Cardiac fibroblast (primary cell): ENCODE measurements at regions not wholly inside any gene's neighbourhood (a gene's known extent, or its start where the extent isn't known, plus 50 kb on each side); places are given as distances from the start of the nearest gene placed in this dataset.
"Not testable (repeated sequence)": the region's sequence is repeated elsewhere in the genome, so short reads cannot be mapped to it uniquely, and the experiment has no call there.

Experiments used
- DNase-seq, 2 donors: peaks; one replicate each; pipeline versions ENCODE4 v3.0.0 to v3.0.0-alpha.2; 2010; ENCODE audit warnings: low read depth in 2 of 2
- H3K4me3 ChIP-seq, 2 donors: replicated peaks in 1 of 2; 1 replicate in 1 of 2; 2 replicates in 1 of 2; pipeline ENCODE4 v1.5.1; 2011; ENCODE audit warnings: low read depth in 2 of 2, low read length in 2 of 2, mild to moderate bottlenecking in 2 of 2, moderate library complexity in 1 of 2
- CTCF ChIP-seq: IDR thresholded peaks from one replicate; pipeline ENCODE4 v1.5.1; 2011; ENCODE audit warnings: low read depth, mild to moderate bottlenecking, low read length, inconsistent platforms

- TF ChIP-seq CTCF = no peak
- no peak overlapping the region for H3K4me3 ChIP-seq
- DNase-seq = peak in 1 of 2 donors; percentile 25
These were observed 142.9 kb upstream of the NR2F2 start for GRCh38 chr15:96187341-96188305.

- DNase-seq = no peak
- no peak overlapping the region for H3K4me3 ChIP-seq
- TF ChIP-seq CTCF = no peak
These were observed 132.8 kb upstream of the NR2F2 start for GRCh38 chr15:96197721-96198120.

- no peak overlapping the region for H3K4me3 ChIP-seq
- DNase-seq = no peak
- TF ChIP-seq CTCF = no peak
These were observed 131.4 kb upstream of the NR2F2 start for GRCh38 chr15:96199111-96199510.

- H3K4me3 ChIP-seq = no peak overlapping the region
- DNase-seq = no peak
- TF ChIP-seq CTCF = no peak
These were observed 130.0 kb upstream of the NR2F2 start for GRCh38 chr15:96200357-96200967.

GRCh38 chr15:96201696-96202095 lies 128.8 kb upstream of the NR2F2 start:
- no peak for TF ChIP-seq CTCF
- DNase-seq = no peak
- no peak overlapping the region for H3K4me3 ChIP-seq

GRCh38 chr15:96205588-96205987 lies 124.9 kb upstream of the NR2F2 start:
- DNase-seq = not testable (repeated sequence)

GRCh38 chr15:96207377-96208006 lies 123.0 kb upstream of the NR2F2 start:
- DNase-seq = no peak
- TF ChIP-seq CTCF = no peak
- no peak overlapping the region for H3K4me3 ChIP-seq

More at GRCh38 chr15:96205588-96205987, 124.9 kb upstream of the NR2F2 start:
- H3K4me3 ChIP-seq = not testable (repeated sequence)
